ENCODE measurements at regions not wholly inside any gene's neighbourhood (a gene's known extent, or its start where the extent isn't known, plus 50 kb on each side); places are given as distances from the start of the nearest gene placed in this dataset.

DNA sequence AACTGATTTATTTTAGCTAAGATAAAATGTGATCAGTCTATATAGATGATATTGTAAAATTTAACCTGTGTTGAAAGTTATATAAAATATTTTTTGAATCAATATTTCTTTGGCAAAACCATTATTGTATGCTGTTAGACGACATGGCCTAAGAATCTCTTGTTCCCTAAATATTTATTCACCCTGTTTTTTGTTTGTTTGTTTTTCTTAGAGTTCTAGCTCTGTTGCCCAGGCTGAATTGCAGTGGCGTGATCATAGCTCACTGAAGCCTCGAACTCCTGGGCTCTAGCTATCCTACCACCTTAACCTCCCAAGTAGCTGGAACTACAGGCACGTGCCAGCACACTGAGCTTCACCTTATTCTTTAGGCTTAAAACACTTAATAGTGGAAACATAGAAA lies 410.7 kb downstream of the ARL4A start:
- TF ChIP-seq EZH2 (IDR thresholded peaks at IDR 0.05; ENCODE audit: borderline replicate concordance, low read length) = no peak
- TF ChIP-seq, protein P1, sequence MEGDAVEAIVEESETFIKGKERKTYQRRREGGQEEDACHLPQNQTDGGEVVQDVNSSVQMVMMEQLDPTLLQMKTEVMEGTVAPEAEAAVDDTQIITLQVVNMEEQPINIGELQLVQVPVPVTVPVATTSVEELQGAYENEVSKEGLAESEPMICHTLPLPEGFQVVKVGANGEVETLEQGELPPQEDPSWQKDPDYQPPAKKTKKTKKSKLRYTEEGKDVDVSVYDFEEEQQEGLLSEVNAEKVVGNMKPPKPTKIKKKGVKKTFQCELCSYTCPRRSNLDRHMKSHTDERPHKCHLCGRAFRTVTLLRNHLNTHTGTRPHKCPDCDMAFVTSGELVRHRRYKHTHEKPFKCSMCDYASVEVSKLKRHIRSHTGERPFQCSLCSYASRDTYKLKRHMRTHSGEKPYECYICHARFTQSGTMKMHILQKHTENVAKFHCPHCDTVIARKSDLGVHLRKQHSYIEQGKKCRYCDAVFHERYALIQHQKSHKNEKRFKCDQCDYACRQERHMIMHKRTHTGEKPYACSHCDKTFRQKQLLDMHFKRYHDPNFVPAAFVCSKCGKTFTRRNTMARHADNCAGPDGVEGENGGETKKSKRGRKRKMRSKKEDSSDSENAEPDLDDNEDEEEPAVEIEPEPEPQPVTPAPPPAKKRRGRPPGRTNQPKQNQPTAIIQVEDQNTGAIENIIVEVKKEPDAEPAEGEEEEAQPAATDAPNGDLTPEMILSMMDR (conservative IDR thresholded peaks at IDR 0.05 in 1 of 2, IDR thresholded peaks at IDR 0.05 in 1 of 2; ENCODE audit: extremely low read depth in 1 of 2, insufficient read depth in 1 of 2, low read depth in 1 of 2, low read length in 2 of 2) = no peak
